SK-N-SH (cell line): ENCODE measurements at regions not wholly inside any gene's neighbourhood (a gene's known extent, or its start where the extent isn't known, plus 50 kb on each side); places are given as distances from the start of the nearest gene placed in this dataset.
"Not testable (repeated sequence)": the region's sequence is repeated elsewhere in the genome, so short reads cannot be mapped to it uniquely, and the experiment has no call there.

Experiments
- CTCF ChIA-PET: fragments of 300-600, 350-600 bp; formaldehyde crosslinking; extraction: SDS; loops from one replicate; lab custom pipeline; 2021; lab: Yijun Ruan, JAX
- POLR2A ChIA-PET: fragments of 350-600 bp; sonication (Branson Sonifier 250); formaldehyde crosslinking; extraction: SDS; loops from one replicate; lab custom pipeline; 2020; ENCODE audit warnings: antibody characterized with exemption, inconsistent platforms; lab: Yijun Ruan, JAX
- DNase-seq: peaks from one replicate; pipeline ENCODE4 v3.0.0; 2012
- H2AFZ ChIP-seq: fragments of 200-600 bp; sonication (generic); 2 replicates; pipeline ENCODE4 v1.8.1; 2016; ENCODE audit warnings: antibody characterized with exemption, mild to moderate bottlenecking, low read depth
- H3F3A ChIP-seq: fragments of 200-600 bp; sonication (generic); replicated peaks from 2 replicates; pipeline ENCODE3; 2016; ENCODE audit warnings: antibody characterized with exemption, mild to moderate bottlenecking; ENCODE audit not compliant: insufficient read depth
- H3K27ac ChIP-seq, 2 experiments: fragments of 200-500 bp in 1 of 2; fragments of 200-600 bp in 1 of 2; sonication (Bioruptor generic) in 1 of 2; sonication (generic), shearing (Covaris generic) in 1 of 2; 2 replicates each; pipeline versions ENCODE4 v1.5.1 to v1.6.1; 2014 to 2016; ENCODE audit warnings: low read depth in 2 of 2, inconsistent platforms in 1 of 2, low read length in 1 of 2, mild to moderate bottlenecking in 1 of 2, mixed read lengths in 1 of 2
- H3K27me3 ChIP-seq: fragments of 200-600 bp; sonication (generic), shearing (Covaris generic); 2 replicates; pipeline ENCODE4 v1.6.1; 2016; ENCODE audit warnings: mixed run types; ENCODE audit not compliant: insufficient read depth
- H3K36me3 ChIP-seq, 2 experiments: fragments of 200-500 bp in 1 of 2; fragments of 200-600 bp in 1 of 2; sonication (Bioruptor generic) in 1 of 2; sonication (generic) in 1 of 2; replicated peaks in 1 of 2; 2 replicates each; pipeline versions ENCODE3 to v1.5.1; 2014 to 2016; ENCODE audit warnings: low read length in 1 of 2, mild to moderate bottlenecking in 1 of 2; ENCODE audit not compliant: insufficient read depth in 2 of 2, control insufficient read depth in 1 of 2
- H3K4me1 ChIP-seq, 2 experiments: fragments of 200-500 bp in 1 of 2; fragments of 200-600 bp in 1 of 2; sonication (Bioruptor generic) in 1 of 2; sonication (generic), shearing (Covaris generic) in 1 of 2; 2 replicates each; pipeline versions ENCODE4 v1.5.1 to v1.6.1; 2014 to 2016; ENCODE audit warnings: low read depth in 1 of 2, low read length in 1 of 2, mixed run types in 1 of 2; ENCODE audit not compliant: insufficient read depth in 2 of 2, control insufficient read depth in 1 of 2
- H3K4me2 ChIP-seq: fragments of 200-600 bp; sonication (generic), shearing (Covaris generic); 2 replicates; pipeline ENCODE4 v1.6.1; 2017; ENCODE audit warnings: mixed run types
- H3K4me3 ChIP-seq, 2 experiments: fragments of 200-500 bp in 1 of 2; fragments of 200-600 bp in 1 of 2; sonication (Bioruptor generic) in 1 of 2; sonication (generic), shearing (Covaris generic) in 1 of 2; 2 replicates each; pipeline versions ENCODE4 v1.5.1 to v1.8.1; 2014 to 2016; ENCODE audit warnings: low read depth in 2 of 2, inconsistent platforms in 1 of 2, low read length in 1 of 2, mild to moderate bottlenecking in 1 of 2, mixed read lengths in 1 of 2, moderate library complexity in 1 of 2
- H3K79me2 ChIP-seq: fragments of 200-600 bp; sonication (generic); 2 replicates; pipeline ENCODE4 v1.8.1; 2017; ENCODE audit warnings: mild to moderate bottlenecking; ENCODE audit not compliant: insufficient read depth
- H3K9ac ChIP-seq: fragments of 200-600 bp; sonication (generic); 2 replicates; pipeline ENCODE4 v1.6.1; 2017; ENCODE audit warnings: mixed run types
- H3K9me2 ChIP-seq: fragments of 200-600 bp; sonication (generic); 2 replicates; pipeline ENCODE4 v1.6.1; 2017; ENCODE audit warnings: mixed run types
- H3K9me3 ChIP-seq: fragments of 200-600 bp; sonication (generic); 2 replicates; pipeline ENCODE4 v1.6.1; 2017; ENCODE audit warnings: mixed run types, mild to moderate bottlenecking, moderate library complexity
- H4K20me1 ChIP-seq: fragments of 200-600 bp; sonication (generic); 2 replicates; pipeline ENCODE4 v1.6.1; 2017; ENCODE audit warnings: mild to moderate bottlenecking, mixed run types; ENCODE audit not compliant: insufficient read depth
- ELF1 ChIP-seq: IDR thresholded peaks from 2 replicates; pipeline ENCODE4 v1.4.0; 2012
- EP300 ChIP-seq, 2 experiments: IDR thresholded peaks; 2 replicates each; pipeline versions ENCODE4 v1.4.0 to v1.6.1; 2012; ENCODE audit warnings: borderline replicate concordance in 1 of 2, low read depth in 1 of 2, low read length in 1 of 2
- FOXM1 ChIP-seq: IDR thresholded peaks from 2 replicates; pipeline ENCODE4 v1.4.0; 2012; ENCODE audit warnings: low read depth, mild to moderate bottlenecking
- GABPA ChIP-seq: IDR thresholded peaks from 2 replicates; pipeline ENCODE4 v1.4.0; 2012; ENCODE audit warnings: low read depth, mild to moderate bottlenecking
- GATA2 ChIP-seq: sonication (generic); formaldehyde crosslinking; IDR thresholded peaks from 2 replicates; pipeline ENCODE4 v1.5.0; 2020; ENCODE audit warnings: mild to moderate bottlenecking, missing genetic modification reagents
- JUND ChIP-seq: IDR thresholded peaks from 2 replicates; pipeline ENCODE4 v1.4.0; 2012
- RAD21 ChIP-seq: IDR thresholded peaks from 2 replicates; pipeline ENCODE4 v1.6.1; 2012; ENCODE audit warnings: mild to moderate bottlenecking, low read length
- RXRA ChIP-seq: IDR thresholded peaks from 2 replicates; pipeline ENCODE4 v1.4.0; 2012; ENCODE audit warnings: low read depth, mild to moderate bottlenecking, borderline replicate concordance
- TAF1 ChIP-seq: IDR thresholded peaks from 2 replicates; pipeline ENCODE4 v1.6.1; 2012; ENCODE audit warnings: low read depth, mild to moderate bottlenecking, low read length, moderate library complexity, borderline replicate concordance
- TEAD4 ChIP-seq: IDR thresholded peaks from 2 replicates; pipeline ENCODE4 v1.4.0; 2012; ENCODE audit warnings: mild to moderate bottlenecking, borderline replicate concordance; ENCODE audit not compliant: insufficient read depth
- YY1 ChIP-seq: IDR thresholded peaks from 2 replicates; pipeline ENCODE4 v1.4.0; 2012; ENCODE audit warnings: low read depth, mild to moderate bottlenecking
- WGBS: methylation state at CpG from one replicate; pipeline ENCODE4 v1.1.6; 2017; ENCODE audit warnings: low lambda C conversion rate; 5-methylcytosine and 5-hydroxymethylcytosine counted together
- TF ChIP-seq, protein P1 (sequence below): IDR thresholded peaks from 2 replicates; pipeline ENCODE4 v1.4.0; 2012; ENCODE audit warnings: low read depth, borderline replicate concordance
- TF ChIP-seq, protein P2 (sequence below): IDR thresholded peaks from 2 replicates; pipeline ENCODE4 v1.4.0; 2012; ENCODE audit warnings: low read depth
- TF ChIP-seq, protein P3 (sequence below): IDR thresholded peaks from 2 replicates; pipeline ENCODE4 v1.4.0; 2012; ENCODE audit warnings: low read depth, borderline replicate concordance

DNA sequence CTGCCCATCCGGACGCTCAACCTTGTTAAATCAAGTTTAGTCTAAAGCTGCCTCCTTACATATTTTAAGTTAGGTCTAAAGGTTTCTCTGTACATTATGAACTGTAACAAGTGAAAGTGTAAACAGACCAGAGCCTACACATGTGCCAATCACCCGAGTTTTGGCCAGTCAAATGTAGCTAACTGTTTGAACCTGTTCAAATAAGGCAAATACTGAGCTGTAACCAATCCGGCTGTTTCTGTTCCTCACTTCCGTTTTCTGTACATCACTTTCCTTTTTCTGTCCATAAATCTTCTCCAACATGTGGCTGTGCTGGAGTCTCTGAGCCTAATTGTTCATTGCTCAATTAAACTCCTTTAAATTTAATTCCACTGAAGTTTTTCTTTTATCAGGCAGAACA lies 113.3 kb upstream of the SHISA3 start (continued):
- TF ChIP-seq, protein P1, sequence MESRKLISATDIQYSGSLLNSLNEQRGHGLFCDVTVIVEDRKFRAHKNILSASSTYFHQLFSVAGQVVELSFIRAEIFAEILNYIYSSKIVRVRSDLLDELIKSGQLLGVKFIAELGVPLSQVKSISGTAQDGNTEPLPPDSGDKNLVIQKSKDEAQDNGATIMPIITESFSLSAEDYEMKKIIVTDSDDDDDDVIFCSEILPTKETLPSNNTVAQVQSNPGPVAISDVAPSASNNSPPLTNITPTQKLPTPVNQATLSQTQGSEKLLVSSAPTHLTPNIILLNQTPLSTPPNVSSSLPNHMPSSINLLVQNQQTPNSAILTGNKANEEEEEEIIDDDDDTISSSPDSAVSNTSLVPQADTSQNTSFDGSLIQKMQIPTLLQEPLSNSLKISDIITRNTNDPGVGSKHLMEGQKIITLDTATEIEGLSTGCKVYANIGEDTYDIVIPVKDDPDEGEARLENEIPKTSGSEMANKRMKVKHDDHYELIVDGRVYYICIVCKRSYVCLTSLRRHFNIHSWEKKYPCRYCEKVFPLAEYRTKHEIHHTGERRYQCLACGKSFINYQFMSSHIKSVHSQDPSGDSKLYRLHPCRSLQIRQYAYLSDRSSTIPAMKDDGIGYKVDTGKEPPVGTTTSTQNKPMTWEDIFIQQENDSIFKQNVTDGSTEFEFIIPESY: no peak
- TF ChIP-seq, all 33 proteins: peak for 0

DNA sequence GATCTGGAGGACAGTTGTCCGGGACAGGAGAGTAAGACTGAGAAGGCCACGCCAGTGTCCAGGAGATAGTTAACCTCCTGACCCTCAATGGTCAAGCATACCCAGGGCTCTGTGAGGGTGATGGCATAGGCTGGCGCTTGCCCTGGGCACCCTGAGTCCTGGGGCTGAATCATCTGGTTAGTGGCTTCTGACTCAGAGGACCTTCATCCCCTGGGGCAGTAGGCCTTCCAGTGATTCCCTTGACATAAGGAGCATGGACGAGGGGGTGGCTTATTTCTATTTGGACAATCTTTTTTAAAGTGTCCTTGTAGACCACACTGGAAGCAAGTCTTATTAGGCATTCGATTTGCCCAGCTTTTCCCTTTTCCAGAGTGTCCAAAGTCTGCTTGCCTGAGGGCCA lies 108.4 kb upstream of the SHISA3 start:
- H3K9ac ChIP-seq, H2AFZ ChIP-seq, CTCF ChIA-PET, DNase-seq, H3K4me3 ChIP-seq, H4K20me1 ChIP-seq, H3F3A ChIP-seq, H3K9me3 ChIP-seq, H3K36me3 ChIP-seq, POLR2A ChIA-PET, H3K9me2 ChIP-seq, H3K4me1 ChIP-seq, H3K27ac ChIP-seq, H3K79me2 ChIP-seq, H3K4me2 ChIP-seq, H3K27me3 ChIP-seq: not testable (repeated sequence)
- 4% methylated on average over 2 of the region's 5 CpGs for WGBS

DNA sequence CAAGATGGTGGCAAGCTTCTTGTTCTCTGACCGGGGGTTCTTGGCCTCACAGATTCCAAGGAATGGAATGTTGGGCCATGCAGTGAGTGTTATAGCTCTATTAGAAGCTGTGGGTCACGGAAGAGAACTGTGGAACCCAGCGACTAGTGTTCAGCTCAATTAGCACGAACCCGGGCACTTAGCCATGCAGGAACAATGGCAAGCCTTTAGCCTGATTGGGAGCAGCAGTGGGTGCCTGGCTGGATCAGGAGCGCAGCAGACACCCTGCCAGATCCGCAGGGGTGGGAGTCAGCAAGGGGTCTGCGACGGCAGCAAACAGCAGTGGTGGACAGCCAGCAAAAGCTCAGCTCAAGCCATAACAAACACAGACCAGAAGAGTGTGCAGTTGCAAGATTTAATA lies 105.1 kb upstream of the SHISA3 start:
- H3K4me3 ChIP-seq, H3K79me2 ChIP-seq, DNase-seq, H3K27ac ChIP-seq, H3F3A ChIP-seq, H3K36me3 ChIP-seq, H3K9ac ChIP-seq, H3K9me3 ChIP-seq, H3K9me2 ChIP-seq, H3K4me1 ChIP-seq, H3K27me3 ChIP-seq, POLR2A ChIA-PET, H4K20me1 ChIP-seq, H2AFZ ChIP-seq, H3K4me2 ChIP-seq: not testable (repeated sequence)
- CTCF ChIA-PET: interaction anchor here (1.2 to 1.5 kb wide), 3 partner anchors 9 to 79 kb away, joined by 4 to 5 read pairs (median 5); no protein-coding TSS in a partner anchor
- 69% methylated on average over 9 of the region's 9 CpGs for whole genome bisulfite sequencing

DNA sequence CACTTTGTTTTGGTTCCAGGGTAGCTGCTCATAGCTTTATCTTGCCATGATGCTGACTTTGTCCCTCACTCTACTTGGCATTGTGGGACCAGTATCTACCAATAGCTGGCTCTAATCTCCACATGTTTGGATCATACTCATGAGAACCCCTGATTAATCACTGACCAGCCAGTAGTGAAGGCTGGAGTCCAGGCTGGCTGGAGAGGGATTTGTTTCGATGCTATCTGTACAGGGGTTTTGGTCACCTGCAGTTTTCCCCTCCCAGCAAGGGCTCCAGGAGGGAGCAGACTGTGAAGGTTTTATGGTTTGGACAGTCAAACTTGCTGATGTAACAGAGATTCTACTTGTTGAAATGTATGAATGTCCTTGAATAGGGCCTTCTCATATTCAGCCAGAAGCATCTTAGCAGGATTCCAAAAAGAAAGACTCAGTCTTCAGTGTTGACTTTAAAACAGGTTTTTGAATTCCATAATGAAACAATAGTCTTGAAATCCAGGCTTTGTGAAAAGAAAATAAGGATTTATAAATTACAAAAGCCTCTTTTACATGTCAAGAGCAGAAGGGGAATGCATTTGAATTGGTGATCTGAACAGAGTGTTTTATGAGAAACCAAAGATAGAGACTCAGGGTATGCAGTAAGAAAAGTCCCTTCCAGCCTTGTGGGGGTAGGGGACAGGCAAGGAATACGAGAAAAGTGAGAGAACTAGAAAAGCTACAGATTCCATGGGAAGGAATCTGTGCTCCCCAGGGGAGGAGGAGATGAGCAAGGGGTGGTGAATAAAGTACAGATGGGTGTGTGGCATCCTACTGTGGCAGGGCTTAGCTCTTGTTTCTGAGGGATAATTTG lies 103.1 kb upstream of the SHISA3 start:
- H3K27ac ChIP-seq: no peak overlapping the region
- no peaks in the 10 kb centered on the region for H4K20me1 ChIP-seq
- no peak overlapping the region for H3K4me2 ChIP-seq
- H3F3A ChIP-seq: no peaks in the 10 kb centered on the region
- no peak overlapping the region for H3K4me3 ChIP-seq
- no peak overlapping the region for H3K9ac ChIP-seq
- no peak for DNase-seq
- H3K79me2 ChIP-seq: no peaks in the 10 kb centered on the region
- H3K36me3 ChIP-seq: no peaks in the 10 kb centered on the region
- POLR2A ChIA-PET: no interaction called here
- H3K27me3 ChIP-seq: no peaks in the 10 kb centered on the region; the same call in 1 of the 2 replicates
- 3% methylated on average over 2 of the region's 2 CpGs for WGBS
- H3K9me3 ChIP-seq: no peaks in the 10 kb centered on the region
- CTCF ChIA-PET: interaction anchor here (1.0 to 1.7 kb wide), 4 partner anchors 11 to 226 kb away, joined by 3 to 9 read pairs (median 6); no protein-coding TSS in a partner anchor
- no peaks in the 10 kb centered on the region for H3K9me2 ChIP-seq
- H2AFZ ChIP-seq: no peak overlapping the region
- peaks cover 0 to 3% of the 10 kb centered on the region in 2 experiments; a peak in 1 of 4 replicates for H3K4me1 ChIP-seq
- no peak for TF ChIP-seq RXRA
- no peak for TF ChIP-seq JUND
- no peak for TF ChIP-seq GATA2 (CRISPR knock-in tag)
- TF ChIP-seq TEAD4: no peak
- no peak for TF ChIP-seq EP300 (IDR thresholded peaks at IDR 0.05; ENCODE audit: borderline replicate concordance in 1 of 2, low read depth in 1 of 2, low read length in 1 of 2)
- no peak for TF ChIP-seq RAD21
- TF ChIP-seq GABPA: no peak
- TF ChIP-seq TAF1: no peak
- TF ChIP-seq FOXM1: no peak
- TF ChIP-seq, protein P2, sequence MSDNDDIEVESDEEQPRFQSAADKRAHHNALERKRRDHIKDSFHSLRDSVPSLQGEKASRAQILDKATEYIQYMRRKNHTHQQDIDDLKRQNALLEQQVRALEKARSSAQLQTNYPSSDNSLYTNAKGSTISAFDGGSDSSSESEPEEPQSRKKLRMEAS: no peak
- TF ChIP-seq, protein P1: no peak
- TF ChIP-seq YY1: no peak
- TF ChIP-seq, protein P3, sequence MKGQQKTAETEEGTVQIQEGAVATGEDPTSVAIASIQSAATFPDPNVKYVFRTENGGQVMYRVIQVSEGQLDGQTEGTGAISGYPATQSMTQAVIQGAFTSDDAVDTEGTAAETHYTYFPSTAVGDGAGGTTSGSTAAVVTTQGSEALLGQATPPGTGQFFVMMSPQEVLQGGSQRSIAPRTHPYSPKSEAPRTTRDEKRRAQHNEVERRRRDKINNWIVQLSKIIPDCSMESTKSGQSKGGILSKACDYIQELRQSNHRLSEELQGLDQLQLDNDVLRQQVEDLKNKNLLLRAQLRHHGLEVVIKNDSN: no peak
- TF ChIP-seq ELF1: no peak
